Sigmoid colon (tissue), 6 donors: ENCODE measurements at regions not wholly inside any gene's neighbourhood (a gene's known extent, or its start where the extent isn't known, plus 50 kb on each side); places are given as distances from the start of the nearest gene placed in this dataset.
"Not testable (repeated sequence)": the region's sequence is repeated elsewhere in the genome, so short reads cannot be mapped to it uniquely, and the experiment has no call there.

Experiments used
- DNase-seq: peaks from one replicate; pipeline ENCODE4 v3.0.0-alpha.2; 2019
- H3K27ac ChIP-seq, 4 donors: fragments of 200-600 bp; sonication (generic); one replicate each; pipeline ENCODE4 v1.5.1; 2016 to 2019; ENCODE audit warnings: mild to moderate bottlenecking in 1 of 4
- H3K27me3 ChIP-seq, 3 donors: fragments of 200-600 bp; sonication (generic); one replicate each; pipeline ENCODE4 v1.5.1; 2019; ENCODE audit warnings: mild to moderate bottlenecking in 1 of 3
- H3K36me3 ChIP-seq, 4 donors: fragments of 200-600 bp; sonication (generic); one replicate each; pipeline ENCODE4 v1.5.1; 2016 to 2019
- H3K4me1 ChIP-seq, 4 donors: fragments of 200-600 bp; sonication (generic); one replicate each; pipeline ENCODE4 v1.5.1; 2017 to 2019
- H3K4me3 ChIP-seq, 4 donors: fragments of 200-600 bp; sonication (generic); one replicate each; pipeline ENCODE4 v1.5.1; 2017 to 2019; ENCODE audit warnings: mild to moderate bottlenecking in 2 of 4, moderate library complexity in 1 of 4
- H3K9me3 ChIP-seq, 4 donors: fragments of 200-600 bp in 3 of 4; sonication (generic) in 3 of 4; one replicate each; pipeline versions ENCODE4 v1.5.1 to v1.6.1; 2013 to 2019
- EP300 ChIP-seq, 4 donors: sonication (generic); formaldehyde crosslinking; IDR thresholded peaks; one replicate each; pipeline ENCODE4 v1.6.1; 2017; ENCODE audit warnings: antibody characterized with exemption in 4 of 4
- POLR2A ChIP-seq, 2 donors: fragments of 450-650 bp; IDR thresholded peaks; one replicate each; pipeline ENCODE4 v1.6.1; 2016; ENCODE audit warnings: antibody characterized with exemption in 2 of 2, mild to moderate bottlenecking in 2 of 2, moderate library complexity in 2 of 2
- POLR2AphosphoS5 ChIP-seq, 4 donors: sonication (generic); formaldehyde crosslinking; IDR thresholded peaks; one replicate each; pipeline ENCODE4 v1.6.1; 2017; ENCODE audit warnings: antibody characterized with exemption in 4 of 4
- WGBS, 2 donors: extraction: QIAGEN DNeasy Blood & Tissue Kit; methylation state at CpG; one replicate each; pipeline ENCODE4 v1.1.7; 2013; 5-methylcytosine and 5-hydroxymethylcytosine counted together
- intact Hi-C: fragments of 100-400 bp; cut with DNase I; formaldehyde crosslinking; loops from one replicate; pipeline ENCODE4 v1.15.1; 2023
- TF ChIP-seq, protein P1 (sequence below), 4 experiments: fragments of 450-650 bp in 3 of 4; fragments of 200-600 bp in 1 of 4; IDR thresholded peaks; one replicate each; pipeline ENCODE4 v1.5.1; 2016 to 2019; ENCODE audit warnings: antibody characterized with exemption in 4 of 4, mild to moderate bottlenecking in 3 of 4, moderate library complexity in 2 of 4
- donor health status: healthy with polysubstance abuse.
- donor health status: healthy.

DNA sequence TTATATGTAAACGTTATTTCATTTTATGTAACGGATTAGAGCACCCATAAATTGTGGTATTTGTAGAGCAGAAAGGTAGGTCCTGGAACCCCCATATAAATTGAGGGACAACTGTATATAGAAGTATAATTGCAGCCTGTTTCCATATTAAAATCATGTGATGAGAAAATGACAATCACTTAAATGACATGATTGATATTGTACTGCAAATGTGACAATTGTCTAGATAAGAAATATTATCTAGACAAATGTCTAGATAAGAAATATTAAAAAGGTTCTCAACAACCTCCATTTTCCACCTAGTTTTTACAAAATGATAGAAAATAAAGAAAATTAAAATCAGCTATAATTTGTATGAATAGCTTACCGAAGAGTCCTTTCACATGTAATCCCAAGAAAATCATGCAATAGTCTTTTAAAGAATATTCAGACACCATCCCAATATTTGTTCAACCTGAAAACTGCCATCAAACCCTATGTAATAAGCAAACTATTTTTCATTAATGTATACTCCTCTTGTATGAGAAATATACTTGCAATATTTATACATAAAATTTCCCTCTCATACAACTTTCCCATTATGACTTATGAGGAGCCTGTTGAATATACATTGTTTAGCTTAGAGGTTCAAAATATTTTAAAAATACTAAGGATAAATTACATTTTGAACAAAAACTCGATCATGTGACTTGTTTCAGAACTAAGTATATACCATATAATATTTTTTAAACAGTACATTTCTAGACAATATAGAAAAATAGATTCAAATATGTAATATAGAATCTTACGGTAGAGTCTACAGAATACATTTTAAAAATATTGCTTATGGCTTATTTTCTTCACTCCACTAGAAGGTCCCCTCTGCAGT lies 153.2 kb downstream of the CRPPA start:
- Histone ChIP-seq H3K27me3 (no peaks in the 10 kb centered on the region), H3K36me3 (no peaks in the 10 kb centered on the region), H3K9me3 (no peaks in the 10 kb centered on the region), H3K4me1 (peaks cover 0 to 6% (median 0%) of the 10 kb centered on the region in 4 donors), H3K27ac (no peak overlapping the region), H3K4me3 (no peak overlapping the region)
- intact Hi-C loops, result no loop called here
- WGBS, 2 donors, result 88 to 91% methylated on average over 5 of the region's 5 CpGs
- TF ChIP-seq EP300 (IDR thresholded peaks at IDR 0.05) (no peak), POLR2AphosphoS5 (IDR thresholded peaks at IDR 0.05) (no peak), POLR2A (IDR thresholded peaks at IDR 0.05) (no peak)
- TF ChIP-seq, protein P1, sequence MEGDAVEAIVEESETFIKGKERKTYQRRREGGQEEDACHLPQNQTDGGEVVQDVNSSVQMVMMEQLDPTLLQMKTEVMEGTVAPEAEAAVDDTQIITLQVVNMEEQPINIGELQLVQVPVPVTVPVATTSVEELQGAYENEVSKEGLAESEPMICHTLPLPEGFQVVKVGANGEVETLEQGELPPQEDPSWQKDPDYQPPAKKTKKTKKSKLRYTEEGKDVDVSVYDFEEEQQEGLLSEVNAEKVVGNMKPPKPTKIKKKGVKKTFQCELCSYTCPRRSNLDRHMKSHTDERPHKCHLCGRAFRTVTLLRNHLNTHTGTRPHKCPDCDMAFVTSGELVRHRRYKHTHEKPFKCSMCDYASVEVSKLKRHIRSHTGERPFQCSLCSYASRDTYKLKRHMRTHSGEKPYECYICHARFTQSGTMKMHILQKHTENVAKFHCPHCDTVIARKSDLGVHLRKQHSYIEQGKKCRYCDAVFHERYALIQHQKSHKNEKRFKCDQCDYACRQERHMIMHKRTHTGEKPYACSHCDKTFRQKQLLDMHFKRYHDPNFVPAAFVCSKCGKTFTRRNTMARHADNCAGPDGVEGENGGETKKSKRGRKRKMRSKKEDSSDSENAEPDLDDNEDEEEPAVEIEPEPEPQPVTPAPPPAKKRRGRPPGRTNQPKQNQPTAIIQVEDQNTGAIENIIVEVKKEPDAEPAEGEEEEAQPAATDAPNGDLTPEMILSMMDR (IDR thresholded peaks at IDR 0.05), result no peak
- no peak for DNase-seq

DNA sequence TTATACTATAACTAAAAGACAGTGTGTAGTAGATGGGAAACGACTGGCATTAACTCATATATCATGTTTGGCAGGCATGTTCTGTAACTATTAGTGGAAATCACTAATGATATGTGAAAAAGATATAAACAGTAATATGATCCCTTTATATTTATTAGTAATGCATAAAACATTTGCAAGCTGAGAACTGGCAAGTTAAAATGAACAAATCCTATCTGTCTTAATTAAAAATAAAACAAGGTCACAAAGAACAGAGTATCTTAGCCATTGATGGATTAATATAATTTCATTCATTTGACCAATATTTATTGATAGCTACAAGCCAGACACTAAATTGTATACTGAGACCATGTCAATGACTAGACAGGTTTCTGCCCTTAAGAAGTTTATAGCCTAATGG lies 154.5 kb downstream of the CRPPA start:
- Histone ChIP-seq H3K27me3 (no peaks in the 10 kb centered on the region), H3K4me1 (peaks cover 0 to 6% (median 0%) of the 10 kb centered on the region in 4 donors), H3K4me3 (no peak overlapping the region), H3K9me3 (no peaks in the 10 kb centered on the region), H3K27ac (no peak overlapping the region), H3K36me3 (no peaks in the 10 kb centered on the region)
- DNase-seq, result no peak
- intact Hi-C loops, result no loop called here
- TF ChIP-seq POLR2AphosphoS5 (IDR thresholded peaks at IDR 0.05) (no peak), POLR2A (IDR thresholded peaks at IDR 0.05) (no peak), EP300 (IDR thresholded peaks at IDR 0.05) (no peak)
- TF ChIP-seq, protein P1 (IDR thresholded peaks at IDR 0.05), result no peak
- WGBS, 2 donors, result 68 to 73% methylated on average over 1 of the region's 1 CpG

DNA sequence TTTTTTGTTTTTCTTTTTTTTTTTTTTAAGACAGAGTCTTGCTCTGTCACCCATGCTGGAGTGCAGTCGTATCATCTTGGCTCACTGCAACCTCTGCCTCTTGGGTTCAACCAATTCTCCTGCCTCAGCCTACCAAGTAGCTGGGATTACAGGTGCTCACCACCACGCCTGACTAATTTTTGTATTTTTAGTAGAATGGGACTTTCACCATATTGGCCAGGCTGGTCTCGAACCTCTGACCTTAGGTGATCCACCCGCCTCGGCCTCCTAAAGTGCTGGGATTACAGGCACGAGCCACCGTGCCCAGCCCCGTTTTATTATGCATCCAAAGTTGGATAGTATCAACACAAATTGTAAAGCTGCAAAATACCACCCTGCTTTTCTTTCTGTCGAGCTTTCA lies 154.9 kb downstream of the CRPPA start:
- H3K36me3 ChIP-seq, H3K27me3 ChIP-seq, H3K4me3 ChIP-seq, DNase-seq, H3K9me3 ChIP-seq, intact Hi-C loops, H3K4me1 ChIP-seq, H3K27ac ChIP-seq: not testable (repeated sequence)
- 77 to 78% methylated on average over 9 of the region's 9 CpGs for WGBS, 2 donors

DNA sequence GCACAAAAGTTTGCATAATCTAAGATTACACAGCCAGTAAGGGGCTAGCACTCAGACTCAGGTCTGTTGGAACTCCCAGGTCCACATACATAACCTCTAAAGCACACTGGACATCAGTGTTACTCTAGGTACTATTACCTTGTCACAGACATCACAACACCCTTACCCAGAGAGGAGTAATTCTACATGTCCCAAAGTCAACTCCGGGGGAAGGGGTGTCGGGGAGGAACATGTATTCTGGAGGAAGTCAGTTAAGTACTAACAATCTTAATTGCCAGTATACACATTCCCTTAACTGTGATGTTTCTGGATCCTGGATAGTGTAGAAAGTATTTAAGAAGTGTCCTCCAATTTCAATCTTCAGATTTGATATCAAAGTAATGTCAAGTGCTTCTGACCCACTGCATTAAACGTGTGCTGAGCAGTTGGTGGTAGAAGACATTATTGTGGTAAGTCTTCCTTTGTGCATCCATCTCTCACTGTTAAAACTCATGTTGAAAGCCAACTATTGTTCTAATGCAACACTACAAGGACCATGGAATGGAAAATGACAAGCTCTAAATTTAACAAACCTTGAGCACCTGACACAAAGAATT lies 155.4 kb downstream of the CRPPA start:
- no peaks in the 10 kb centered on the region for H3K36me3 ChIP-seq
- H3K27me3 ChIP-seq, result no peaks in the 10 kb centered on the region
- no peak overlapping the region for H3K27ac ChIP-seq
- TF ChIP-seq, protein P1 (IDR thresholded peaks at IDR 0.05), result no peak
- no peak for TF ChIP-seq POLR2A (IDR thresholded peaks at IDR 0.05)
- TF ChIP-seq POLR2AphosphoS5 (IDR thresholded peaks at IDR 0.05), result no peak
- no peak for TF ChIP-seq EP300 (IDR thresholded peaks at IDR 0.05)
- DNase-seq, result no peak
- H3K4me3 ChIP-seq, result no peak overlapping the region
- H3K4me1 ChIP-seq, result no peaks in the 10 kb centered on the region
- intact Hi-C loops, result no loop called here
- H3K9me3 ChIP-seq, result no peaks in the 10 kb centered on the region
- WGBS, 2 donors, result 93 to 96% methylated on average over 3 of the region's 3 CpGs

DNA sequence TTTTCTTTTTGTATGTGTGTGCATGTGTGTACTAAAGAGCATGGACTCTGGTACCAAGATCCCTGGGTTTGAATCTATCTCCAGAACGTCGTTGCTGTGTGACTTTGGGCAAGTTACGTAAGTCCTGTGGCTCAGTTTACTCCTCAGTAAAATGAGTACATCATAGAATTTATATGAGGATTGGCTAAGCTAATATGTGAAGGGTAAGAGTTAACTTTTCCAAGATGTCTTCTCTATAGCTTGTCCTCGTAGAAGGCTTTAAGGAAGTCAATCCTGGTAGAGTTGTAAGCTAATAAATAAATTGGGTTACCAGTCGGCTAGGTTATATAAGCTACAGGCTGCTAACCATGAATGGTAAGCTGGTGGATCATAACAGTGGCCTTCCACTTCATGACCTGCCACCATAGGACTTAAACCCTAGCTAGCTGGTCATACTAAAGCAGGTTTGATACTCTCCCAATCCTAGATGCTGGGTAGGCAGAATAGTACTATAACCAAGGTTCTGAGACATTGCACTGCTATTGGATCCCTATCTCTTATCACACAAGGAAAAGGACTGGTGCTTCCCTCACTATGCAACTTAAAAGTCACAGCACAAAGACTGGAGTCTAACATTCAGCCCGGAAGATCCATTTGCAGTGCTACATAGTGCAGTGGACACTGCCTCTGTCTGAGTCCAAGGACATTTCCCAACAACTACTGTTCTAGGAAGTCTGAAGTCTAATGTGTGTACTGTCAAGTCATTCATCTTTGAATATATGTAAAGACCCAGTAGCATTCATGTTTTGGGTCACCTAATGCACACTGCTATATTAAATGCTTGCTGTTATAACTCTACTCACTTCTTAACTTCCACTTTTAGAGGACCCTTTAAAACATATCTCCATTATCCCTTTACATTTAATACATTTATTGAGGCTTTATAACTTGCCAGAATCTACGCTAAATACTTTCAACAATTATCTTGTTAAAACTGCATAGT lies 156.2 kb downstream of the CRPPA start:
- WGBS, 2 donors, result 75 to 77% methylated on average over 7 of the region's 7 CpGs

More for the DNA sequence above, 156.2 kb downstream of the CRPPA start:
- no peaks in the 10 kb centered on the region for H3K4me1 ChIP-seq
- no peak for DNase-seq
- no peaks in the 10 kb centered on the region for H3K36me3 ChIP-seq
- no peaks in the 10 kb centered on the region for H3K27me3 ChIP-seq
- H3K9me3 ChIP-seq, result no peaks in the 10 kb centered on the region
- intact Hi-C loops, result no loop called here
- no peak for TF ChIP-seq POLR2AphosphoS5 (IDR thresholded peaks at IDR 0.05)
- TF ChIP-seq, protein P1 (IDR thresholded peaks at IDR 0.05), result no peak
- no peak overlapping the region for H3K4me3 ChIP-seq
- H3K27ac ChIP-seq, result no peak overlapping the region
